D721Med (cell line): ENCODE measurements at regions not wholly inside any gene's neighbourhood (a gene's known extent, or its start where the extent isn't known, plus 50 kb on each side); places are given as distances from the start of the nearest gene placed in this dataset.
"Not testable (repeated sequence)": the region's sequence is repeated elsewhere in the genome, so short reads cannot be mapped to it uniquely, and the experiment has no call there.

Experiments used
- DNase-seq: peaks from one replicate; pipeline ENCODE4 v3.0.0; 2011; ENCODE audit warnings: low spot score; ENCODE audit not compliant: insufficient read length
- FAIRE-seq: peaks from 2 replicates; lab custom pipeline; 2011; peaks lifted over from hg19 to GRCh38; lab: Jason Lieb, UNC
- CTCF ChIP-seq: IDR thresholded peaks from 2 replicates; pipeline ENCODE4 v1.5.1; 2012; ENCODE audit warnings: mild to moderate bottlenecking, control low read depth; ENCODE audit not compliant: insufficient read depth; ENCODE audit errors: missing control alignments

DNA sequence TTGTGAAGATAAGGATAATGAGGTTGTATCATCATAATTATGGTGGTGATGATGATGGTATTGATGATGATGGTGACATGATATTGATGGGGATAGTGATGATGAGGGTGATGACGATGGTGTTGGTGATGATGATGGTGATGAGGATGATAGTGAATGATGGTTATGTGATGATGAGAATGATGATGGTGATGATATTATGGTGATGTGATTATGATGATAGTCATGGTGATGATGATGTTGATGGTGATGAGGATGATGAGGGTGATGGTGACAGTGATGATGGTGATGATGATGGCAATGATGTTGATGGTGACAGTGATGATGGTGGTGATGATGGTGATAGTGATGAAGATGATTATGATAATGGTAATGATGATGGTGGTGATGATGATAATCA is 299.9 kb upstream of the ADARB2 start:
- DNase-seq (no peak), FAIRE-seq (peak; percentile 51)
- TF ChIP-seq CTCF: no peak

DNA sequence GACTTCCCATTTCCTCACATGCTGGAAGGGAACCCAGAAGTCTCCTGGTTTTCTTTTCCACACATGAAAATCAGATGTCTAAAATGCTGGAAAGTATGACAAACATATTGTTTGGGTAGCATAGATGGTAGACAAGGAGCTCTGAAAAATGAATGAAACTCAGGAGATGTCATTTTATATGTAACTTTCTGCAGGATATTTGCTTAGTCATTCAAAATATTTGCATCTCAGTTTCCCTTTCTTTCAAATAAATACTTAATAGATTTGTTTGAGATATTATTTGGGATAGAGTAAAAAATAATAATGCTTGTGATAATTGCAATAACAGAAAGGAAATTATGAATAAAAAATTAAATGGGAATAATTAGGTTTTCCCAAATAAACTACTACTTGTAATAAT is 298.9 kb upstream of the ADARB2 start:
- no peak for DNase-seq

GRCh38 chr10:2030046-2030445 is 292.7 kb upstream of the ADARB2 start:
- TF ChIP-seq CTCF: no peak
- DNase-seq (no peak), FAIRE-seq (no peak)

More for the DNA sequence above, 298.9 kb upstream of the ADARB2 start:
- no peak for FAIRE-seq
- no peak for TF ChIP-seq CTCF

- DNase-seq (no peak), FAIRE-seq (no peak)
- TF ChIP-seq CTCF: no peak
Observed at GRCh38 chr10:2026936-2027335, 289.6 kb upstream of the ADARB2 start.

DNA sequence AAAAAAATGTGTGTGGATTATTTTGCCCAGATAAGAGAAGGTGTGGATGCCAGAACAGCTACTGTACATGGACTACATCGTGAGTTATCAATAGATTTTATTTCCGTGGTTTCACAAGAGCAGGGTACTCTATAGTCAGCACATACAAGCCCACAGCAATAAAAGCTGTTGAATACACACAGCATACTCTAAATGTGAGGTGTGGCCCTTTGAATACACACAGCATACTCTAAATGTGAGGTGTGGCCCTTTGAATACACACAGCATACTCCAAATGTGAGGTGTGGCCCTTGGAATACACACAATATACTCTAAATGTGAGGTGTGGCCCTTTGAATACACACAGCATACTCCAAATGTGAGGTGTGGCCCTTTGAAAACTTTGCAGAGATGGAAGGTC is 287.4 kb upstream of the ADARB2 start:
- not testable (repeated sequence) for FAIRE-seq

DNA sequence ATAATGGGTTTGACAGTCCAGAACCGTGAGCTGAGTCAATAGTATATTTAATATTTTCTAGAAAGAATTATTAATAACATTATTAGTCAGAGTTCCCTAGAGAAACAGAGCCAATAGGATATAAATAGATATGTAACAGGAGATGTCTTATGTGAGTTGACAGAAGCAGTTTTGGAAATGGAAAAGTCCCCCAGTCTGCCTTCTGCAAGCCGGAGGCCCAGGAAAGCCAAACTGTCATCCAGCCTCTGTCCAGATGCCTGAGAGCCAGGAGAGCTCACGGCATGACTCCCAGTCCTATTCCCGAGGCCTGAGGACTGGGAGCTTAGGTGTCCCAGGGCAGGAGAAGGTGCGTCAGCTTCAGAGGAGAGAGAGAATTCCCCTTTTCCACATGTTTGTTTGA is 286.4 kb upstream of the ADARB2 start:
- FAIRE-seq (no peak), DNase-seq (no peak)
- TF ChIP-seq CTCF: no peak

More for the DNA sequence above, 287.4 kb upstream of the ADARB2 start:
- not testable (repeated sequence) for DNase-seq

GRCh38 chr10:2022401-2022800 is 285.1 kb upstream of the ADARB2 start:
- no peak for TF ChIP-seq CTCF
- DNase-seq: no peak
- no peak for FAIRE-seq

- TF ChIP-seq CTCF: no peak
- FAIRE-seq (no peak), DNase-seq (no peak)
Observed at GRCh38 chr10:2020836-2021235, 283.5 kb upstream of the ADARB2 start.
